ENCODE measurements at regions not wholly inside any gene's neighbourhood (a gene's known extent, or its start where the extent isn't known, plus 50 kb on each side); places are given as distances from the start of the nearest gene placed in this dataset.

GRCh38 chr10:78175444-78176015 lies 141.9 kb downstream of the RPS24 start:
- TF ChIP-seq POLR2AphosphoS5 (IDR thresholded peaks at IDR 0.05; ENCODE audit: low read depth, low read length) (no peak), SIN3A (IDR thresholded peaks at IDR 0.05; ENCODE audit: borderline replicate concordance, insufficient read depth, low read length) (no peak), REST (IDR thresholded peaks at IDR 0.05; ENCODE audit: insufficient read depth in 1 of 2, low read depth in 2 of 2, low read length in 2 of 2) (no peak), TAF1 (IDR thresholded peaks at IDR 0.05; ENCODE audit: borderline replicate concordance, insufficient read depth, low read length) (no peak), FOXP2 (optimal IDR thresholded peaks at IDR 0.05; ENCODE audit: borderline replicate concordance, extremely low read depth, extremely low read length, insufficient read depth) (no peak)
